Bronchial epithelial cell (primary cell): ENCODE measurements at regions not wholly inside any gene's neighbourhood (a gene's known extent, or its start where the extent isn't known, plus 50 kb on each side); places are given as distances from the start of the nearest gene placed in this dataset.
A peak's percentile ranks its signal among the peaks of the same experiment; 100 is the strongest.

Experiments
- DNase-seq: peaks from one replicate; pipeline ENCODE4 v3.0.0-alpha.2; 2010; ENCODE audit warnings: low read depth
- FAIRE-seq: peaks from 2 replicates; lab custom pipeline; 2011; peaks lifted over from hg19 to GRCh38; lab: Jason Lieb, UNC
- H3K27me3 ChIP-seq: 2 replicates; pipeline ENCODE4 v1.5.1; 2011; ENCODE audit warnings: low read length; ENCODE audit not compliant: control insufficient read depth, insufficient read depth
- H3K36me3 ChIP-seq: 2 replicates; pipeline ENCODE4 v1.5.1; 2011; ENCODE audit warnings: low read length; ENCODE audit not compliant: control insufficient read depth, insufficient read depth
- H3K4me3 ChIP-seq: 2 replicates; pipeline ENCODE4 v1.5.1; 2011; ENCODE audit warnings: mild to moderate bottlenecking, low read depth, low read length, control low read depth
- CTCF ChIP-seq: IDR thresholded peaks from 2 replicates; pipeline ENCODE4 v1.5.1; 2011; ENCODE audit warnings: mild to moderate bottlenecking, moderate library complexity, low read length, control low read depth, inconsistent platforms; ENCODE audit not compliant: insufficient read depth, severe bottlenecking

- H3K36me3 ChIP-seq: no peaks in the 10 kb centered on the region
- TF ChIP-seq CTCF: no peak
- H3K27me3 ChIP-seq: no peaks in the 10 kb centered on the region
- FAIRE-seq (no peak), DNase-seq (no peak)
- no peak overlapping the region for H3K4me3 ChIP-seq
Measured at GRCh38 chr4:19314116-19314515, 937.6 kb upstream of the SLIT2 start.

- peak; percentile 19 for TF ChIP-seq CTCF
- DNase-seq (peak; percentile 46), FAIRE-seq (no peak)
- no peak overlapping the region for H3K4me3 ChIP-seq
- H3K36me3 ChIP-seq: no peaks in the 10 kb centered on the region
- no peaks in the 10 kb centered on the region for H3K27me3 ChIP-seq
Measured at GRCh38 chr4:19309378-19309777, 942.3 kb upstream of the SLIT2 start.

GRCh38 chr4:19304028-19304427 is 947.7 kb upstream of the SLIT2 start:
- no peak for TF ChIP-seq CTCF
- DNase-seq (peak; percentile 59), FAIRE-seq (no peak)
- H3K4me3 ChIP-seq: no peak overlapping the region
- no peaks in the 10 kb centered on the region for H3K36me3 ChIP-seq
- H3K27me3 ChIP-seq: no peaks in the 10 kb centered on the region

- no peak for FAIRE-seq
Measured at GRCh38 chr4:19301527-19301926, 950.2 kb upstream of the SLIT2 start.

GRCh38 chr4:19300213-19300612 is 951.5 kb upstream of the SLIT2 start:
- no peak for FAIRE-seq
- no peaks in the 10 kb centered on the region for H3K27me3 ChIP-seq

More at GRCh38 chr4:19301527-19301926, 950.2 kb upstream of the SLIT2 start:
- DNase-seq: no peak
- Histone ChIP-seq H3K36me3 (no peaks in the 10 kb centered on the region), H3K4me3 (no peak overlapping the region), H3K27me3 (no peaks in the 10 kb centered on the region)
- TF ChIP-seq CTCF: no peak

More at GRCh38 chr4:19300213-19300612, 951.5 kb upstream of the SLIT2 start:
- no peak for TF ChIP-seq CTCF
- Histone ChIP-seq H3K36me3 (no peaks in the 10 kb centered on the region), H3K4me3 (no peak overlapping the region)
- DNase-seq: peak; percentile 9
